IMR-90 (cell line): ENCODE measurements at regions not wholly inside any gene's neighbourhood (a gene's known extent, or its start where the extent isn't known, plus 50 kb on each side); places are given as distances from the start of the nearest gene placed in this dataset.

ENCODE experiments used
- ATAC-seq: fragments of 200-7000 bp; cut with Tn5 transposase; 2 replicates; pipeline ENCODE4 v1.9.1; 2020; ENCODE audit warnings: low read depth, mild to moderate bottlenecking, moderate library complexity
- BruUV-seq: library from RNA; stranded (reverse); fragments of 400-500 nt; replicated peaks from 2 replicates; lab custom pipeline; 2021; lab: Mats Ljungman, UMichigan
- CTCF ChIA-PET: fragments of 300-600 bp; formaldehyde crosslinking; extraction: SDS; loops from one replicate; lab custom pipeline; 2021; ENCODE audit warnings: antibody characterized with exemption; lab: Yijun Ruan, JAX
- POLR2A ChIA-PET: fragments of 300-600 bp; sonication (Branson Sonifier 250); formaldehyde crosslinking; loops from one replicate; lab custom pipeline; 2022; ENCODE audit warnings: antibody characterized with exemption; ENCODE audit not compliant: unreplicated experiment; lab: Charles Lee
- DNase-seq: peaks from one replicate; pipeline ENCODE4 v3.0.0; 2013
- H2AFZ ChIP-seq: replicated peaks from 2 replicates; pipeline ENCODE3; 2013; ENCODE audit warnings: low read length, mild to moderate bottlenecking; ENCODE audit not compliant: poor library complexity
- H2AK5ac ChIP-seq: 2 replicates; pipeline ENCODE4 v1.6.1; 2013; ENCODE audit warnings: low read depth, low read length, inconsistent platforms
- H2AK9ac ChIP-seq: replicated peaks from 2 replicates; pipeline ENCODE3; 2013; ENCODE audit warnings: mild to moderate bottlenecking, low read depth, low read length, moderate library complexity; ENCODE audit not compliant: poor library complexity
- H2BK120ac ChIP-seq: 2 replicates; pipeline ENCODE4 v1.6.1; 2013; ENCODE audit warnings: low read depth, low read length, inconsistent platforms
- H2BK15ac ChIP-seq: 3 replicates; pipeline ENCODE4 v1.6.1; 2013; ENCODE audit warnings: low read depth, low read length, inconsistent platforms
- H2BK20ac ChIP-seq: 2 replicates; pipeline ENCODE4 v1.6.1; 2013; ENCODE audit warnings: low read depth, mild to moderate bottlenecking, inconsistent platforms, low read length, moderate library complexity
- H2BK5ac ChIP-seq: 2 replicates; pipeline ENCODE4 v1.6.1; 2013; ENCODE audit warnings: mild to moderate bottlenecking, low read depth, low read length, inconsistent platforms; ENCODE audit not compliant: poor library complexity, severe bottlenecking
- H3K14ac ChIP-seq: replicated peaks from 2 replicates; pipeline ENCODE4 v1.6.1; 2013; ENCODE audit warnings: low read depth, low read length, inconsistent platforms
- H3K18ac ChIP-seq: 2 replicates; pipeline ENCODE4 v1.6.1; 2013; ENCODE audit warnings: low read depth, low read length, control low read depth
- H3K23ac ChIP-seq: 2 replicates; pipeline ENCODE4 v1.6.1; 2013; ENCODE audit warnings: low read depth, low read length, inconsistent platforms
- H3K27ac ChIP-seq: 2 replicates; pipeline ENCODE4 v1.5.1; 2013; ENCODE audit warnings: mild to moderate bottlenecking, control low read depth, low read length; ENCODE audit not compliant: insufficient read depth
- H3K27me3 ChIP-seq: 2 replicates; pipeline ENCODE4 v1.6.1; 2013; ENCODE audit warnings: low read length; ENCODE audit not compliant: control insufficient read depth, insufficient read depth
- H3K36me3 ChIP-seq: 2 replicates; pipeline ENCODE4 v1.6.1; 2013; ENCODE audit warnings: low read length, mixed read lengths; ENCODE audit not compliant: control insufficient read depth, insufficient read depth
- H3K4ac ChIP-seq: 2 replicates; pipeline ENCODE4 v1.6.1; 2013; ENCODE audit warnings: low read depth, low read length, inconsistent platforms
- H3K4me1 ChIP-seq: 2 replicates; pipeline ENCODE4 v1.6.1; 2013; ENCODE audit warnings: low read length, mixed read lengths; ENCODE audit not compliant: control insufficient read depth, insufficient read depth
- H3K4me2 ChIP-seq: 2 replicates; pipeline ENCODE4 v1.6.1; 2013; ENCODE audit warnings: low read depth, mild to moderate bottlenecking, control low read depth, low read length, moderate library complexity
- H3K4me3 ChIP-seq: 2 replicates; pipeline ENCODE4 v1.5.1; 2013; ENCODE audit warnings: low read depth, mild to moderate bottlenecking, control low read depth, low read length, moderate library complexity; ENCODE audit not compliant: insufficient read depth
- H3K56ac ChIP-seq: 2 replicates; pipeline ENCODE4 v1.6.1; 2013; ENCODE audit warnings: low read length, inconsistent platforms; ENCODE audit not compliant: insufficient read depth; ENCODE audit errors: extremely low read depth
- H3K79me1 ChIP-seq, 2 experiments: 2 replicates each; pipeline ENCODE4 v1.6.1; 2013; ENCODE audit warnings: low read length in 2 of 2, inconsistent platforms in 1 of 2, low read depth in 1 of 2
- H3K9ac ChIP-seq: 2 replicates; pipeline ENCODE4 v1.6.1; 2013; ENCODE audit warnings: low read depth, low read length, control low read depth
- H3K9me1 ChIP-seq: 2 replicates; pipeline ENCODE4 v1.6.1; 2013; ENCODE audit warnings: low read length, inconsistent platforms; ENCODE audit not compliant: insufficient read depth
- H3K9me3 ChIP-seq: 2 replicates; pipeline ENCODE4 v1.6.1; 2013; ENCODE audit warnings: low read length; ENCODE audit not compliant: control insufficient read depth, insufficient read depth
- H4K20me1 ChIP-seq: 2 replicates; pipeline ENCODE4 v1.6.1; 2013; ENCODE audit warnings: low read length, inconsistent platforms; ENCODE audit not compliant: insufficient read depth
- H4K5ac ChIP-seq: 2 replicates; pipeline ENCODE4 v1.6.1; 2013; ENCODE audit warnings: mild to moderate bottlenecking, low read depth, low read length, control low read depth
- H4K8ac ChIP-seq, 2 experiments: 2 replicates each; pipeline ENCODE4 v1.6.1; 2013; ENCODE audit warnings: low read depth in 2 of 2, low read length in 2 of 2, control low read depth in 1 of 2, inconsistent platforms in 1 of 2
- H4K91ac ChIP-seq: 2 replicates; pipeline ENCODE4 v1.6.1; 2013; ENCODE audit warnings: low read depth, low read length, inconsistent platforms; ENCODE audit not compliant: insufficient read depth
- CEBPB ChIP-seq: IDR thresholded peaks from 2 replicates; pipeline ENCODE4 v1.6.1; 2012; ENCODE audit warnings: low read depth, low read length, improper control_type of control experiment
- NFE2L2 ChIP-seq: fragments of 150-350 bp; IDR thresholded peaks from 2 replicates; pipeline ENCODE4 v1.6.1; 2016; ENCODE audit warnings: low read depth, mild to moderate bottlenecking, low read length
- RFX5 ChIP-seq: IDR thresholded peaks from 2 replicates; pipeline ENCODE4 v1.8.0; 2012; ENCODE audit warnings: low read depth, mild to moderate bottlenecking, low read length, moderate library complexity
- SMC3 ChIP-seq: fragments of 150-350 bp; IDR thresholded peaks from 2 replicates; pipeline ENCODE4 v1.6.1; 2016; ENCODE audit warnings: low read depth, mild to moderate bottlenecking, antibody characterized with exemption, low read length, moderate library complexity
- WGBS, 2 experiments: methylation state at CpG; one replicate each; pipeline versions ENCODE4 v1.1.5 to v1.1.7; 2013; ENCODE audit warnings: missing lambda C conversion rate in 2 of 2; ENCODE audit not compliant: insufficient read length in 1 of 2; ENCODE audit errors: extremely low coverage in 2 of 2; 5-methylcytosine and 5-hydroxymethylcytosine counted together
- dilution Hi-C: fragments of 300-500 bp; cut with HindIII; formaldehyde crosslinking; loops from one replicate; pipeline ENCODE4 v1.14.3; 2018; ENCODE audit warnings: low sequenced_read_pairs; ENCODE audit not compliant: unreplicated experiment
- in situ Hi-C: fragments of 300-500 bp; cut with MboI; formaldehyde crosslinking; loops from 3 replicates; pipeline ENCODE4 v1.14.3; 2019; ENCODE audit warnings: low sequenced_read_pairs, inconsistent platforms, mixed read lengths
- intact Hi-C: fragments of 100-400 bp; cut with micrococcal nuclease; formaldehyde crosslinking; loops from 2 replicates; pipeline ENCODE4 v1.10.0; 2022

DNA sequence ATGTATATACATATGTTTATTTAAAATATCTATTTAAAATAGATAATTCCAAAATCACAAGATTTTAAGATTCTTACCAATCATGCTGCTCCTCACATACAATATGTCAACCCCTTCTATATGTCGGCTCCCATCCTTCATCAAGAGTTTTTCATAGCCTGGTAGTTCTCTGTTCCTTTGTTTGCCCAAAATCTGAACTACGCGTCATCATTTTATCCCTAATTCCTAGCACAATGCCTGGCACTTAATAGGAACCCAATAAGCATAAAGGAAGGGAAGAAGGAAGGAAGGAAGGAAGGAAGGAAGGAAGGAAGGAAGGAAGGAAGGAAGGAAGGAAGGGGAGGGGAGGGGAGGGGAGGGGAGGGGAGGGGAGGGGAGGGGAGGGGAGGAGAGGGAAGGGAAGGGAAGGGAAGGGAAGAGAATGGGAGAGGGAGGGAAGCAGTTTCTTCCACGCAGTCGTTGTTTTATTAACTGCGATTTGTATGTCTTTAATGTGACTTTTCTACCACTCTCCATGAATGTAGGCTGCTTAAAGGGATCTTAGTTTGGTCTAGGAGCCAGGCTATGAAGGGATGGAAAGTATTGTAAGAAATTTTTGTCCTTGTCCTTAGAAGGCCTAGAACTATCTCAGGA lies 83.3 kb upstream of the PCGF5 start:
- dilution Hi-C loops = no loop called here
- ChIA-PET CTCF (no interaction called here), POLR2A (no interaction called here)
- Histone ChIP-seq H3K27me3 (peaks cover 5% of the 10 kb centered on the region), H3K23ac (no peak overlapping the region), H3K18ac (no peak overlapping the region), H4K91ac (no peak overlapping the region), H3K4ac (no peak overlapping the region), H3K14ac (no peak overlapping the region), H2AK9ac (no peak overlapping the region), H3K9me3 (no peaks in the 10 kb centered on the region), H2BK120ac (no peak overlapping the region), H3K36me3 (no peaks in the 10 kb centered on the region), H2AK5ac (no peak overlapping the region), H3K9ac (no peak overlapping the region), H3K4me1 (no peaks in the 10 kb centered on the region), H3K27ac (no peak overlapping the region), H2BK15ac (no peak overlapping the region), H4K8ac (no peak overlapping the region), H2AFZ (no peak overlapping the region), H2BK5ac (no peak overlapping the region), H3K56ac (no peak overlapping the region), H3K4me2 (no peak overlapping the region), H3K79me1 (no peaks in the 10 kb centered on the region), H4K5ac (no peak overlapping the region), H4K20me1 (no peaks in the 10 kb centered on the region), H2BK20ac (no peak overlapping the region), H3K4me3 (no peak overlapping the region), H3K9me1 (no peaks in the 10 kb centered on the region)
- no peak for ATAC-seq
- TF ChIP-seq SMC3 (no peak), NFE2L2 (no peak), RFX5 (no peak), CEBPB (no peak)
- intact Hi-C loops = no loop called here
- WGBS, 2 experiments = no CpG with 5 or more reads among the region's 6 CpGs
- in situ Hi-C loops = no loop called here
- no peak for DNase-seq
- no TSS peak for BruUV-seq
